ENCODE measurements at regions not wholly inside any gene's neighbourhood (a gene's known extent, or its start where the extent isn't known, plus 50 kb on each side); places are given as distances from the start of the nearest gene placed in this dataset.

GRCh38 chr4:125722009-125722408 is 407.3 kb downstream of the FAT4 start:
- Histone ChIP-seq H3K4me1 (ENCODE audit: insufficient read depth, low read length) (peaks cover 16% of the 10 kb centered on the region; the same call in 1 of the 2 replicates), H3K36me3 (replicated peaks in 1 of 2; ENCODE audit: control insufficient read depth in 1 of 2, insufficient read depth in 2 of 2, low read length in 2 of 2) (no peaks in the 10 kb centered on the region), H3K27me3 (ENCODE audit: control insufficient read depth in 1 of 2, insufficient read depth in 2 of 2, low read length in 2 of 2) (no peaks in the 10 kb centered on the region), H3K4me2 (ENCODE audit: low read depth, low read length) (no peak overlapping the region), H3K79me2 (ENCODE audit: insufficient read depth, low read length) (no peaks in the 10 kb centered on the region), H2AFZ (ENCODE audit: low read length) (no peak overlapping the region), H3K9ac (ENCODE audit: insufficient read depth, low read depth, low read length) (no peak overlapping the region), H3K4me3 (replicated peaks in 1 of 3; ENCODE audit: insufficient read depth in 1 of 3, low read depth in 2 of 3, low read length in 3 of 3) (no peak overlapping the region), H3K27ac (ENCODE audit: extremely low read length, insufficient read depth, low read length) (no peak overlapping the region), H3K9me3 (ENCODE audit: low read length) (no peaks in the 10 kb centered on the region), H4K20me1 (ENCODE audit: insufficient read depth, low read length) (no peaks in the 10 kb centered on the region)
- 89% methylated on average over 2 of the region's 2 CpGs for WGBS (ENCODE audit: low lambda C conversion rate)
- no TSS peak for BruUV-seq (replicated peaks)
- intact Hi-C loops (cut with micrococcal nuclease; ENCODE audit: unreplicated experiment), result no loop called here
- in situ Hi-C loops (cut with HindIII; ENCODE audit: extremely low pct_ligation_motif_present, low pct_unique_long_range_greater_than_20kb), result no loop called here
- ChIA-PET POLR2A (no interaction called here), CTCF (ENCODE audit: low intra/inter-chr PET ratio, low total read pairs) (no interaction called here)
- DNase-seq (ENCODE audit: low spot score) (no peak), ATAC-seq (no peak), FAIRE-seq (no peak)
- TF ChIP-seq ZNF367 (CRISPR knock-in tag; IDR thresholded peaks at IDR 0.05; ENCODE audit: borderline replicate concordance) (no peak), ZBTB40 (IDR thresholded peaks at IDR 0.05) (peak; percentile 18; the same call in 1 of the 2 replicates), ZBTB40 (CRISPR knock-in tag; IDR thresholded peaks at IDR 0.05) (peak; percentile 61; the same call in 1 of the 2 replicates)
